HCT116 (cell line): ENCODE measurements at regions not wholly inside any gene's neighbourhood (a gene's known extent, or its start where the extent isn't known, plus 50 kb on each side); places are given as distances from the start of the nearest gene placed in this dataset.

Source experiments
- ATAC-seq: fragments of 200-7000 bp; cut with Tn5 transposase; 2 replicates; pipeline ENCODE4 v1.9.1; 2020; ENCODE audit warnings: mild to moderate bottlenecking, moderate library complexity
- BruUV-seq: library from RNA; stranded (reverse); fragments of 400-500 nt; replicated peaks from 2 replicates; lab custom pipeline; 2021; lab: Mats Ljungman, UMichigan
- CTCF ChIA-PET: fragments of 300-600 bp; sonication (Branson Sonifier 250); formaldehyde crosslinking; loops from one replicate; lab custom pipeline; 2021; ENCODE audit warnings: antibody characterized with exemption; lab: Charles Lee
- POLR2A ChIA-PET: fragments of 300-600, 350-600 bp; sonication (Branson Sonifier 250); formaldehyde crosslinking; loops from one replicate; lab custom pipeline; 2021; ENCODE audit warnings: antibody characterized with exemption; lab: Charles Lee
- RAD21 ChIA-PET, 2 experiments: fragments of 300-600 bp; sonication (Branson Sonifier 250); formaldehyde crosslinking; loops; one replicate each; lab custom pipeline; 2023; ENCODE audit warnings: low total read pairs in 2 of 2; ENCODE audit not compliant: uncharacterized antibody in 2 of 2, unreplicated experiment in 2 of 2, low non-redundant PET in 1 of 2; lab: Charles Lee
- DNase-seq: peaks from one replicate; pipeline ENCODE4 v3.0.0-alpha.2; 2010; ENCODE audit warnings: low read depth, low spot score
- H2AFZ ChIP-seq: fragments of 200-600 bp; shearing (Covaris generic), sonication (generic); 2 replicates; pipeline ENCODE4 v1.6.1; 2017; ENCODE audit warnings: low read depth, mixed run types, mixed read lengths, antibody characterized with exemption, low read length; ENCODE audit not compliant: poor library complexity, severe bottlenecking
- H3K27ac ChIP-seq: 2 replicates; pipeline ENCODE4 v1.5.1; 2012; ENCODE audit warnings: low read depth, low read length
- H3K27me3 ChIP-seq: fragments of 200-600 bp; sonication (generic); 2 replicates; pipeline ENCODE4 v1.6.1; 2016; ENCODE audit warnings: mixed run types, low read length, mixed read lengths; ENCODE audit not compliant: insufficient read depth
- H3K36me3 ChIP-seq, 2 experiments: fragments of 200-500 bp in 1 of 2; fragments of 200-600 bp in 1 of 2; sonication (Bioruptor generic) in 1 of 2; sonication (generic) in 1 of 2; 2 replicates each; pipeline versions ENCODE4 v1.5.1 to v1.6.1; 2014 to 2016; ENCODE audit warnings: low read length in 2 of 2, inconsistent platforms in 1 of 2, mixed read lengths in 1 of 2, mixed run types in 1 of 2; ENCODE audit not compliant: insufficient read depth in 2 of 2, control insufficient read depth in 1 of 2
- H3K4me1 ChIP-seq, 2 experiments: fragments of 200-600 bp in 1 of 2; sonication (generic) in 1 of 2; 2 replicates each; pipeline versions ENCODE4 v1.5.1 to v1.6.1; 2012 to 2017; ENCODE audit warnings: low read length in 2 of 2, inconsistent platforms in 1 of 2, mild to moderate bottlenecking in 1 of 2, mixed read lengths in 1 of 2, mixed run types in 1 of 2, moderate library complexity in 1 of 2; ENCODE audit not compliant: insufficient read depth in 2 of 2, control insufficient read depth in 1 of 2
- H3K4me2 ChIP-seq: fragments of 200-600 bp; sonication (generic); 2 replicates; pipeline ENCODE4 v1.6.1; 2017; ENCODE audit warnings: mixed run types, low read length, mixed read lengths
- H3K4me3 ChIP-seq, 2 experiments: fragments of 200-600 bp in 1 of 2; sonication (generic) in 1 of 2; replicated peaks in 1 of 2; 2 replicates each; pipeline ENCODE4 v1.5.1; 2011 to 2016; ENCODE audit warnings: low read length in 2 of 2, control low read depth in 1 of 2, low read depth in 1 of 2, mild to moderate bottlenecking in 1 of 2, mixed read lengths in 1 of 2, mixed run types in 1 of 2
- H3K79me2 ChIP-seq: fragments of 200-600 bp; sonication (generic); 2 replicates; pipeline ENCODE4 v1.6.1; 2017; ENCODE audit warnings: mild to moderate bottlenecking, mixed run types, low read length, moderate library complexity, mixed read lengths; ENCODE audit not compliant: insufficient read depth
- H3K9ac ChIP-seq: fragments of 200-600 bp; sonication (generic); 2 replicates; pipeline ENCODE4 v1.6.1; 2016; ENCODE audit warnings: low read length, mixed read lengths
- H3K9me2 ChIP-seq: fragments of 200-600 bp; sonication (generic), shearing (Covaris generic); 2 replicates; pipeline ENCODE4 v1.6.1; 2017; ENCODE audit warnings: mixed run types, mild to moderate bottlenecking, moderate library complexity; ENCODE audit not compliant: insufficient read depth
- H3K9me3 ChIP-seq, 2 experiments: fragments of 200-500 bp in 1 of 2; fragments of 200-600 bp in 1 of 2; sonication (Bioruptor generic) in 1 of 2; sonication (generic) in 1 of 2; 2 replicates each; pipeline ENCODE4 v1.6.1; 2014 to 2017; ENCODE audit warnings: low read length in 2 of 2, mixed read lengths in 2 of 2, inconsistent platforms in 1 of 2, low read depth in 1 of 2, mild to moderate bottlenecking in 1 of 2, mixed run types in 1 of 2, moderate library complexity in 1 of 2; ENCODE audit not compliant: control insufficient read depth in 1 of 2, insufficient read depth in 1 of 2
- H4K20me1 ChIP-seq: fragments of 200-600 bp; sonication (generic), shearing (Covaris generic); 2 replicates; pipeline ENCODE4 v1.6.1; 2017; ENCODE audit warnings: mixed run types, mild to moderate bottlenecking, moderate library complexity; ENCODE audit not compliant: insufficient read depth
- CBX3 ChIP-seq: IDR thresholded peaks from 2 replicates; pipeline ENCODE4 v1.6.1; 2012; ENCODE audit warnings: low read depth
- ELF1 ChIP-seq: IDR thresholded peaks from 2 replicates; pipeline ENCODE4 v1.6.1; 2012; ENCODE audit warnings: low read depth, borderline replicate concordance
- EZH2 ChIP-seq: fragments of 200-600 bp; sonication (generic); IDR thresholded peaks from 2 replicates; pipeline ENCODE4 v1.6.1; 2017; ENCODE audit warnings: antibody characterized with exemption, mixed run types
- EZH2phosphoT487 ChIP-seq: fragments of 200-600 bp; IDR thresholded peaks from 2 replicates; pipeline ENCODE4 v1.6.1; 2018; ENCODE audit warnings: antibody characterized with exemption, borderline replicate concordance
- FOSL1 ChIP-seq: IDR thresholded peaks from 2 replicates; pipeline ENCODE4 v1.6.1; 2012; ENCODE audit warnings: low read depth
- JUND ChIP-seq: IDR thresholded peaks from 2 replicates; pipeline ENCODE4 v1.6.1; 2012
- POLR2AphosphoS5 ChIP-seq: IDR thresholded peaks from 2 replicates; pipeline ENCODE4 v1.6.1; 2011; ENCODE audit warnings: mild to moderate bottlenecking, low read depth, low read length, moderate library complexity
- YY1 ChIP-seq: IDR thresholded peaks from 2 replicates; pipeline ENCODE4 v1.6.1; 2011; ENCODE audit warnings: low read length, low read depth, moderate library complexity, mild to moderate bottlenecking; ENCODE audit not compliant: insufficient replicate concordance; ENCODE audit errors: extremely low read depth
- ZFX ChIP-seq: fragments of 450-650 bp; IDR thresholded peaks from 2 replicates; pipeline ENCODE4 v1.6.1; 2017
- intact Hi-C: fragments of 100-400 bp; cut with micrococcal nuclease; formaldehyde crosslinking; loops from 2 replicates; pipeline ENCODE4 v1.10.0; 2022
- TF ChIP-seq, protein P1 (sequence below): IDR thresholded peaks from 2 replicates; pipeline ENCODE4 v1.6.1; 2012
- TF ChIP-seq, protein P2 (sequence below): IDR thresholded peaks from 2 replicates; pipeline ENCODE4 v1.6.1; 2012
- TF ChIP-seq, protein P3 (sequence below), 3 experiments: fragments of 200-600 bp in 1 of 3; sonication (generic) in 1 of 3; IDR thresholded peaks in 2 of 3; conservative IDR thresholded peaks in 1 of 3; 2 replicates each; pipeline ENCODE4 v1.5.1; 2012 to 2017; ENCODE audit warnings: low read depth in 2 of 3, low read length in 2 of 3, antibody characterized with exemption in 1 of 3, borderline replicate concordance in 1 of 3, control low read depth in 1 of 3, mild to moderate bottlenecking in 1 of 3, mixed read lengths in 1 of 3, mixed run types in 1 of 3, moderate library complexity in 1 of 3; ENCODE audit not compliant: insufficient read depth in 1 of 3

DNA sequence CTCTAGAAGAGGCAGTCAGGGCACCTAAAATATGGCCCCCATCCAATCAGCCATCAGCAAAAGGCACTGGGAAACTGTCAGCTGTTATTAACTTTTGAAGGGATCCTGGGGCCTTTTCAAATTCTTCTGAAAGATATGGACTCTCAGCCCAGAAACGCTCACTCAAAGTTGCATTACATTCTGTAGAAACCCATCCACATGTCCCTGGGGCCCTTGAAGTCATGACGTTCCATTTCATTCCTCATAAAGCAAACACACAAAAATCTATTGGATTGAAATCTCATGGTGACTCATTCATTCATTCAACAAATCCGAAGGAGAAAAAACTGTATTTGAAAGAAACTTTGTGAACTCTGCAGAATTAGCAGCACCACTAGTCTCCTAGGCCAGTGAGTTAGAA lies 215.3 kb downstream of the C16orf95 start:
- Histone ChIP-seq H3K9me2 (no peaks in the 10 kb centered on the region), H4K20me1 (no peaks in the 10 kb centered on the region), H2AFZ (no peak overlapping the region), H3K27ac (no peak overlapping the region), H3K4me2 (no peak overlapping the region), H3K36me3 (no peaks in the 10 kb centered on the region), H3K4me3 (no peak overlapping the region), H3K9me3 (no peaks in the 10 kb centered on the region), H3K9ac (no peak overlapping the region), H3K79me2 (no peaks in the 10 kb centered on the region), H3K27me3 (peaks cover 20% of the 10 kb centered on the region; the same call in 1 of the 2 replicates), H3K4me1 (no peaks in the 10 kb centered on the region)
- ATAC-seq (no peak), DNase-seq (no peak)
- no TSS peak for BruUV-seq
- ChIA-PET RAD21 (no interaction called here), CTCF (no interaction called here), POLR2A (no interaction called here)
- intact Hi-C loops = no loop called here
- TF ChIP-seq, protein P1, sequence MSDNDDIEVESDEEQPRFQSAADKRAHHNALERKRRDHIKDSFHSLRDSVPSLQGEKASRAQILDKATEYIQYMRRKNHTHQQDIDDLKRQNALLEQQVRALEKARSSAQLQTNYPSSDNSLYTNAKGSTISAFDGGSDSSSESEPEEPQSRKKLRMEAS = no peak
- no peak for TF ChIP-seq FOSL1
- TF ChIP-seq YY1 = no peak
- no peak for TF ChIP-seq ELF1
- TF ChIP-seq, protein P2, sequence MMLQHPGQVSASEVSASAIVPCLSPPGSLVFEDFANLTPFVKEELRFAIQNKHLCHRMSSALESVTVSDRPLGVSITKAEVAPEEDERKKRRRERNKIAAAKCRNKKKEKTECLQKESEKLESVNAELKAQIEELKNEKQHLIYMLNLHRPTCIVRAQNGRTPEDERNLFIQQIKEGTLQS = no peak
- TF ChIP-seq POLR2AphosphoS5 = no peak
- no peak for TF ChIP-seq ZFX
- no peak for TF ChIP-seq CBX3
- no peak for TF ChIP-seq EZH2
- TF ChIP-seq, protein P3, sequence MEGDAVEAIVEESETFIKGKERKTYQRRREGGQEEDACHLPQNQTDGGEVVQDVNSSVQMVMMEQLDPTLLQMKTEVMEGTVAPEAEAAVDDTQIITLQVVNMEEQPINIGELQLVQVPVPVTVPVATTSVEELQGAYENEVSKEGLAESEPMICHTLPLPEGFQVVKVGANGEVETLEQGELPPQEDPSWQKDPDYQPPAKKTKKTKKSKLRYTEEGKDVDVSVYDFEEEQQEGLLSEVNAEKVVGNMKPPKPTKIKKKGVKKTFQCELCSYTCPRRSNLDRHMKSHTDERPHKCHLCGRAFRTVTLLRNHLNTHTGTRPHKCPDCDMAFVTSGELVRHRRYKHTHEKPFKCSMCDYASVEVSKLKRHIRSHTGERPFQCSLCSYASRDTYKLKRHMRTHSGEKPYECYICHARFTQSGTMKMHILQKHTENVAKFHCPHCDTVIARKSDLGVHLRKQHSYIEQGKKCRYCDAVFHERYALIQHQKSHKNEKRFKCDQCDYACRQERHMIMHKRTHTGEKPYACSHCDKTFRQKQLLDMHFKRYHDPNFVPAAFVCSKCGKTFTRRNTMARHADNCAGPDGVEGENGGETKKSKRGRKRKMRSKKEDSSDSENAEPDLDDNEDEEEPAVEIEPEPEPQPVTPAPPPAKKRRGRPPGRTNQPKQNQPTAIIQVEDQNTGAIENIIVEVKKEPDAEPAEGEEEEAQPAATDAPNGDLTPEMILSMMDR (IDR thresholded peaks at IDR 0.05 in 2 of 3, conservative IDR thresholded peaks at IDR 0.05 in 1 of 3; ENCODE audit: borderline replicate concordance in 1 of 3, insufficient read depth in 1 of 3, low read depth in 2 of 3, low read length in 2 of 3) = no peak
- no peak for TF ChIP-seq EZH2phosphoT487
- TF ChIP-seq JUND = no peak
